ENCODE measurements at regions not wholly inside any gene's neighbourhood (a gene's known extent, or its start where the extent isn't known, plus 50 kb on each side); places are given as distances from the start of the nearest gene placed in this dataset.

DNA sequence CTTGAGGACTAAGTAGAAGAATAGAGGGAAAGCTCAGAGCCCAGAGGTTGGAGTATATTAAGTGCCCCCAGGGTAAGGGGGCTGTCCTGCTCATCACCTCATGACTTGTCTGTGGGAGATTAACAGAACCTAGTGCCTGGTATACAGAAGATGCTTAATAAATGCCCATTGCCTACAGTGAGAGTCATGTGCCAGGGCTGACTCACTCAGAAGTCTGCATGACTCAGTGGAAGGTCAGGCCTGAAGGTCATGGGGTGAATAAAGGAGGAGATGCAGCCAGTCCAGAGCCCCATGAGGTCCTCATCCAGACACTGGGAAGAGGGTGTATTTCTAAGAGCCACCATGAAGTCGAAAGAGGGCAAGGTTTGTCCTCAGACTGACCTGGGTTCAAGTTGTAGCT lies 62.5 kb upstream of the TLE3 start:
- DNase-seq (ENCODE audit: low spot score): peak; percentile 41

- DNase-seq (ENCODE audit: low spot score): no peak
These were observed 61.9 kb upstream of the TLE3 start for GRCh38 chr15:70159713-70160009.

GRCh38 chr15:70159001-70159712 lies 61.4 kb upstream of the TLE3 start:
- DNase-seq (ENCODE audit: low spot score): no peak

DNA sequence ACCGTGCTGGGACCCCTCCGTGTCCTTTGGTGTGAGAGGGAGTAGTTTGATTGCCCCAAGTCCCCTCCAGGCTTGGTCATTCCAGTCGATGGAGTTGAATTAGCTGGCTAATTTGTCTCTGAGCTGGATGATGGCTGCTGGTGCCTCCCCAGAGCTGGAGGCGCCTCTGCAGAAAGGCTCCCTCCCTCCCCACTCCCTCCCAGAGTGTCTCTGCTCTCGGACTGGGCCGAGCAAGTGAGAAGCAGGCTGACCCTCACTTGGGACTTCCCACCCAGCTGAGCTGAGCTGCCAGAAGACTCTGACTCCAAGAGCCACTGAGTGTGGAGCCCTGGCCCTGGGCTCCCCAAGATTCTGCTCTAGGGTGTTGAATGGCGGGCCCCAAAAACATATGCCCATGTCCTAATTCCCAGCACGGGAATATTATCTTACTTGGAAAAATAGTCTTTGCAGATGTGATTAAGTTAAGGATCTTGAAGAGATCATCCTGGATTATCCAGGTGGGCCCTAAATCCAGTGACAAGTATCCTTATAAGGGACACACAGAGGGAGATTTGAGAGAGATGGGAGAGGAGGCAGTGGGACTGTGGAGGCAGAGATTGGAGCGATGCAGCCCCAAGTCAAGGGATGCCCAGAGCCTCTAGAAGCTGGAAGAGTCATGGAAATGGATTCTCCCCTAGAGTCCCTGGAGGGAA lies 60.7 kb upstream of the TLE3 start:
- no peak for DNase-seq (ENCODE audit: low spot score)

GRCh38 chr15:70156671-70157271 lies 59.1 kb upstream of the TLE3 start:
- no peak for DNase-seq (ENCODE audit: low spot score)

DNA sequence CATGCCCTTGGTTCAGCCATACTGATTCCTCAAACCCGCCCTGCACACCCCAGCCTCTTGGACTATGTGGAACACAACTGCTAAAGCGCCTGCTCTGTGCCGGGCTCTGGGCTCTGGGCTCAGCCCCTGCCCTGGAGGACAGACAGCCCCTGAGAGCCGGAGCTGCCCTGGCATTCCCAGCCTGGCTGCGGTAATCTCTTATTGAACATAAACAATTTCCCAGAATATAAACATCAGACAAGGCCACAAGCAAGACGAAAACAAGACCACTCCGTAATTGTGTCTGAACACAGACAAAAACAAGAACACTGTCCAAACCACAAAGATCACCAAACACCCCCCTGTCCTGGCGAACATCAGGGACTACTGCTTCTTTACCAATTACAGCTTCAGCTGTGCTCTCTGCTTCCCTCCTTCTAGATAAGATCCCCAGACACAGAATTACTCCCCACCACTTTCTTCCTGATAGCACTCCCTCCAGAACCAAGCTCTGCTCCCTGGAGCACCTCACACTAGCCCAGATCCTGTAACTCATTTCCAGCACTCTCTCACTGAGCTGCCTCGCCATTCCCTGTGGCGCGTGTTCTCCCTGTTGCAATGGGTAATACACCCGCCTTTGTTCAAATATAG lies 57.1 kb upstream of the TLE3 start:
- DNase-seq (ENCODE audit: low spot score): no peak

- no peak for DNase-seq (ENCODE audit: low spot score)
These were observed 56.4 kb upstream of the TLE3 start for GRCh38 chr15:70153921-70154717.

- DNase-seq (ENCODE audit: low spot score): no peak
These were observed 54.4 kb upstream of the TLE3 start for GRCh38 chr15:70152070-70152480.

DNA sequence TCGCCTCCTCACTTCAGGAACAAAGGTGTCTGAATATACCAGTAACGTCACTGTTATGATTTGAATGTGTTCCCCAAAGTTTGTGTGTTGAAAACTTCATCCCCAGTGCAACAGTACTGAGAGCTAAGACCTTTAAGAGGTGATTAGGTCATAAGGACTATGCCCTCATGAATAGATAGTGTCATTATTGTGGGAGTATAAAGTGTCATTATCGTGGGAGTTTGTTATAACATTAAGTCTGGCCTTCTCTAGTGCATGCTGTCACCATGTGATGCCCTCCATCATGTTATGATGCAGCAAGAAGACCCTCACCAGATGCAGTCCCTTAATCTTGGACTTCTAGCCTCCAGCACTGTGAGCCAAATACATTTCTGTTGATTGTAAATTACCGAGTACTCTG lies 53.7 kb upstream of the TLE3 start:
- DNase-seq (ENCODE audit: low spot score): no peak

DNA sequence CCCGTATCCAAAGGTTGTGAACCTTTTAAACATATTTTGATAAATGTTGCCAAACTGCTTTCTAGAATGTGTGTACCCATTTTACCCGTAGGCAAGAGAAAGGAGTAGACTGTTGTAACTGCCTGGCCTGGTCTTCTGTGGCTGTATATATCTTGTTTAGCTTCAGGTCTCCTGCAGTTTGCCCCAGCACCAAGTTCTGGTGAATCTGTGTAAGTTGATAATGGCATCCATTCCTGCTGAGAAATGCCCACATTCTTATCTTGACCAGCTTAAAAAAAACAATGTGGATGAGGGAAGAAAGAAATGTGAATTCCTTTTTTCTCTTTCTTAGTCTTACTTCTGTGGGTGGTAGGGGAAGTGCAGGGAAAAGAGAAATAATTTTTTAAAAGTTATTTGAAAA lies 53.3 kb upstream of the TLE3 start:
- DNase-seq (ENCODE audit: low spot score): no peak

DNA sequence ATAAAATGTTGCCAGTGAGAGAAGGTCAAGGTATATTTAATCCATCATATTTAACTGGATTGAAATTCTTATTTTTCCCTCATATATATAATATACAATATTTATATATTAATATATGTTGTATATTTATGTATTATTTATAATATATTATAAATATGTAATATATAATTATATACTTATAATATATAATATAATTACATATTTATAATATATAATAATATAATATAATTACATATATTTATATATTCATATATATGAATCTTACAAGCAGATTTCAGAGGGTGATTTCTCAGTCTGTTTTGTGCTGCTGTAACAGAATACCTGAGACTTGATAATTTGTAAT lies 52.7 kb upstream of the TLE3 start:
- DNase-seq (ENCODE audit: low spot score): no peak

DNA sequence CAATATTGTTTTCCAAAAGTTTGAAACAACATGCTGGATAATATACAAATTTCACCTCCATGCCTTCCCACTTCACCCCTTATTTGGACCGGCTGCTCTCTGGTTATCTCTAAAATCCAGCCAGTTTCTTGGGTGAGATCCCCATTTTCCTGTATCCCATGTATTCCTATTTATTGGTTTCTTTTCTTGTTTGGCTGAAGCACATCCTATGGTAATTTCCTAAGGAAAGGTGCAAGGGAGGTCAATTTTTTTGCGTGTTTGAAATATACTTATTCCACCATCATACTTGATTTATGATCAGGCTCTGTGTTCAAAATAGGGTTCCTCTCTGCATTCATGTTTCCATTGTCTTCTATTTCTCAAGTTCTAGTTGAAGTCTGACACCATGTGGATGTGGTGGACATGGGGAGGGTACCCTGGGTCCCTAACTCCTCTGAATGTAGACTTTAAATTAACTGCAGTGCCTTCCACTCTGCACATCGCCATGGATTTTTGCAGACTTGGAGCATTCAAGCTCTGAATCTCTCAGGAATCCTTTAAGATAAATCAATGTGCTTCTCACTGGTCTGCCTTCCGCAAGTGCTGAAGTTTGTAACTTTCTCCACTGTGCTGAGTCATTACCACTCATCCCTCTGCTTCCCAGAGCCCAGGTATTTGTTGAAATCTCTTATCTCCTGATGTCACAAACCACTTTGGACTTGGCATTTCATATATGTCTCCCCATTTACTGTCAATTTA lies 52.1 kb upstream of the TLE3 start:
- no peak for DNase-seq (ENCODE audit: low spot score)

DNA sequence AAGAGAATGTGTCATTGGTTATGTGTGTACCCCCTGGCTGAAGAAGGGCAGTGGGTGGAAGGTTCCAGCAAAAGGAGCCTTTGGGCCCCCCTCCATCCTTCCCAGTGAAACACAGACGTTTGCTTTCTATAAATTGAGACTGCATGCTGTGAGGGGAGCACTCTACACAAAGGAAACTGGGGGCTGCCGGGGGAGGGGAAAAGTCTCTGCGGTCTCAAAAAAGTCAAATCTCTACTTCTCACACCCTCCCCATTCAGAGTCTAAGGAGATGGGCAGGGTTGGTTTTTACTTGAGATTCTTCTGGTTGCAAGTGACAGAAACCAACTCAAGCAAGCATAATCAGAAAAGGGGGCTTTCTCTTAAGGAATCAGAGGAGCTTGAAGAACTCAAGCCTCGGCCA lies 50.1 kb upstream of the TLE3 start:
- no peak for DNase-seq (ENCODE audit: low spot score)
